Amniotic stem cell (primary cell): ENCODE measurements at regions not wholly inside any gene's neighbourhood (a gene's known extent, or its start where the extent isn't known, plus 50 kb on each side); places are given as distances from the start of the nearest gene placed in this dataset.
"Not testable (repeated sequence)": the region's sequence is repeated elsewhere in the genome, so short reads cannot be mapped to it uniquely, and the experiment has no call there.

Experiments
- DNase-seq: peaks from one replicate; lab custom pipeline; 2025; lab: John Stamatoyannopoulos, UW

DNA sequence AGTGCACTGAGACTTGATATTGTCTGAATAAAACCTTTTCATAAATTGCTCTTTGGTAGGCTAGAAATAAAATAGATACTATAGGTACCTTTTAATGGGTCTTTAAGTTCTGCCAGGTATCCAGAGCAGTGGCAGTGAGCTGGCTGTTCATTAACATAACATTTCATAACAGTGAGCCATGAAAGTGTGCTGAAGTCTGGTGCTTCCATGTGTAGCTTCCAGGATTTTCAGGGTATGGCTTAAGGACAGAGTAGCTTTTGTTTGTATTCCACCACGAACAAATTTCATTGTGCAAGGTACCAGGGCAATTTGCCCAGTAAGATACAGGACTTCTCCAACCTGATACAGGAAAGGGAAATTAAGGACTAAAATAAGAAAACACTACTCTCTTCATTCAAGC lies 124.7 kb upstream of the NANOGP8 start:
- DNase-seq: no peak

GRCh38 chr15:35208353-35208752 lies 123.3 kb upstream of the NANOGP8 start:
- DNase-seq: no peak

GRCh38 chr15:35206060-35206675 lies 121.1 kb upstream of the NANOGP8 start:
- DNase-seq: no peak

- no peak for DNase-seq
These were observed 113.1 kb upstream of the NANOGP8 start for GRCh38 chr15:35198197-35198596.

- no peak for DNase-seq
These were observed 112.7 kb upstream of the NANOGP8 start for GRCh38 chr15:35197754-35198153.

- no peak for DNase-seq
These were observed 112.2 kb upstream of the NANOGP8 start for GRCh38 chr15:35197306-35197705.

GRCh38 chr15:35196273-35196672 lies 111.2 kb upstream of the NANOGP8 start:
- no peak for DNase-seq

- DNase-seq: no peak
These were observed 110.6 kb upstream of the NANOGP8 start for GRCh38 chr15:35195649-35196048.

DNA sequence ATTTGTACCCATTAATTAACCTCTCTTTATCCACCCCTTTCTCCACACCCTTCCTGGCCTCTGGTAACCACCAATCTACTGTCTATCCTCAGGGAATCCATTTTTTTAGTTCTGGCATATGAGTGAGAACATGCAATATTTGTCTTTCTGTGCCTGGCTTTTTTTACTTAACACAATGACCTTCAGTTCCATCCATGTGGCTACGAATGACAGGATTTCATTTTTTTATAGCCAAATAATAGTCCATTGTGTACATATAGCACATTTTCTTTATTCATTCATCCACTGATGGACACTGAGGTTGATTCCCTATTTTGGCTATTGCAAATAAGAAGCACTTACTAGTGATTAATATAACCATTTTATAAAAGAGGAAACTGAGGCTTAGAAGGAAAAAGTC lies 109.9 kb upstream of the NANOGP8 start:
- no peak for DNase-seq

- no peak for DNase-seq
These were observed 109.2 kb upstream of the NANOGP8 start for GRCh38 chr15:35194296-35194695.

- no peak for DNase-seq
These were observed 106.7 kb upstream of the NANOGP8 start for GRCh38 chr15:35191783-35192182.

DNA sequence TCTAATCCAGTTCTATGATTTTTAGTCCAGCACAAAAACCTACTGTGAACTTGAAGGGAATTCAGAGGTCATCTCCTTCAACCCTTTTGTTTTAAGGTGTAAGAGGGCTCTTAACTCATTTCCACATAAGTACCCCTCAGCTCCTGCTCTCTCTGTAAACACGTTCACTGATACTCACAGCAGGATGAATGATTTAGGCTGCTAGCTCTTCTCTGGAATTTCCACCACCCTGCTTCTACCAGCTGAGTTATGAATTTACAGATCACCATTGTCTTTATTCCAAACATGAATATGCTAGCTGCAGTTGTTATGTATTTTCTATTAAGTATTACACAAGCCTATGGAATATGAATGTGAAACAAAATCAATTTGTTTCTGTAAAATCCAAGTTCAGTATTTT lies 101.3 kb upstream of the NANOGP8 start:
- no peak for DNase-seq

GRCh38 chr15:35184646-35185045 lies 99.6 kb upstream of the NANOGP8 start:
- DNase-seq: no peak

- DNase-seq: no peak
These were observed 97.9 kb upstream of the NANOGP8 start for GRCh38 chr15:35182841-35183479.

- DNase-seq: no peak
These were observed 96.4 kb upstream of the NANOGP8 start for GRCh38 chr15:35181538-35181937.

DNA sequence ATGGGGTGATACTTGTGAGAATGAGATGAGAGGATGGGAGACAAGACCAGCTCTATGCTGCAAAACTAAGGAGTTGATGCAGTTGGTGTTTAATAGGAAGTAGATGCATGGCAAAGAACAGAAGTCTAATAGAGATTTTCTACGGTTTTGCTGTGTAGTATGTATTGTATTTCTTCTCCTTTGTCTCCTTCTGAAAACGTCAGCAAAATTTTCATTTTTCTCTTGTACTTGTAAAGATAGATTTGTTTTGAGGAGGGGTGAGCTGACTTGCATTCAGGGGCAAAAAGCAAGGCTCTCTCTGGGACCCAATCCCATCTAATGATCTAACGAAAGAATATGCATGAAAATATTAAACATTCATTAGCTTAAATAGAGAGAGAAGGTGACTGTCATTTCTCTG lies 94.6 kb upstream of the NANOGP8 start:
- DNase-seq: no peak

GRCh38 chr15:35178186-35178585 lies 93.1 kb upstream of the NANOGP8 start:
- DNase-seq: not testable (repeated sequence)

DNA sequence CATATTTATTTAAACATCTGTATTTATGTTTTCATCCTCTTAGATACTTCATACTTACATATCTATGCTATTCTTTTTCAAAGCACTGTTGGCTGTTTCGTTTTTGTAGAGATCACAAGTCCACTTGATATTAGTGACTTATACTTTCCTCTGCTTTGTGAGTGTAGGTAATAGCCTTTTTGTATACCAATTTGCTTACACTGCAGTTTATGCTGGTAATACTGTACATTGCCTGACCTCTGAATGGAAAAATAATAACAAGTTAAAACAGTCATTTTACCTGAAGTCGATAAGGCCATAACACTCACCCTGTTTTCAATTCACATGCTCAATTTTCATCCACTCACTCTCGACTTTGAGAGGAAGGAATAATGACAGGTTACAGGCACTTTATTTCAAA lies 89.9 kb upstream of the NANOGP8 start:
- DNase-seq: no peak

GRCh38 chr15:35173444-35174118 lies 88.5 kb upstream of the NANOGP8 start:
- DNase-seq: no peak

DNA sequence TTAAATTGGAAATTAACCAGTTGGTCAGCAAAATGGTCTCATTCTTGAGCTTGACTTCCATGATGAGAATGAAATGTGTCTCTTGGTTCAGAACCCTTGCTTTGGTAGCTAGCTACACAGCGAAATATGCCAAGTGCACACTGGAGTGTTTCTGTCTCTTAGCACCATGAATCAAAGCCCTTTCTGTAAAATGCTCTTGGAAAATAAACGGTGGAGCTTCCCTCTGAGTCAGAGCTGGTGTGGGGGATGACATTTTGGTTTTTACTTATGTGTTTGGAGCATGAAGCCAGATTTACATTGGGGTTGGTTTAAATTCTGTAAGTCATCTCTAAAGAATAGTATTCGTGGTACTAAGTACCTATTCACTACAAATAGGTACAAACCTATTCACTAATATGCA lies 85.1 kb upstream of the NANOGP8 start:
- DNase-seq: no peak

- DNase-seq: no peak
These were observed 83.4 kb upstream of the NANOGP8 start for GRCh38 chr15:35168464-35168863.

- no peak for DNase-seq
These were observed 82.6 kb upstream of the NANOGP8 start for GRCh38 chr15:35167675-35168074.

DNA sequence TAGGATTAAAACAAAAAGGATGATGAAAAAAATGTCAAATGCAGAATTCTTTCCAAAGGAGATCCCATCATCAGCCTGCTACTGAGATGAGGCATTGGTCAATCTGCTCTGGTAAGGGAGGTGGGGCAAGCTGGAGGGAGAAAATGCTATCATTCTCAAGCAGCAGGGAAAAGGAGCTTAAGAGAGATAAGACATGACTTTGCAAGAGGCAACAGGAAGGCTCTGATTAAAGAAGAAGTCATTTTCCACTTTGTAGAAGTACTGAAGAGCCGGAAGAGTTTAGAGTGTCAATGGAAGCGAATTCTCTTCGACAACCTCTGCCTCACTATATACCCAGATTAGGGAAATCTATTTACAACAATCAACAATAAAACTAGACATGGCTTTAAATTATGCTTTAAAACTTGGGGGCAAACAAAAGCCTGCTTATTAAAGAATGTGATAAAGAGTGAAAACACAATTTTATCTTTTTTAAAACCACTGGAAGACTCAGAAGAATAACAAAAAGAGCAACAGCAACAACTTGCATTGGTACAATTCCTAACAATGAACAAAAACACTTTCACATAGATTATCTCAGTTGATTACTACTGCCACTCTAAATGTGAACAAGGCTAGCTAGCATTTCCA lies 81.8 kb upstream of the NANOGP8 start:
- DNase-seq: no peak
